Panc1 (cell line): ENCODE measurements at regions not wholly inside any gene's neighbourhood (a gene's known extent, or its start where the extent isn't known, plus 50 kb on each side); places are given as distances from the start of the nearest gene placed in this dataset.

Experiments
- CTCF ChIP-seq: fragments of 450-650 bp; IDR thresholded peaks from 2 replicates; pipeline ENCODE4 v1.5.1; 2017; ENCODE audit warnings: mild to moderate bottlenecking
- POLR2AphosphoS5 ChIP-seq: IDR thresholded peaks from 2 replicates; pipeline ENCODE4 v1.6.1; 2012; ENCODE audit warnings: mild to moderate bottlenecking, low read depth, low read length, moderate library complexity
- SIN3A ChIP-seq: IDR thresholded peaks from 2 replicates; pipeline ENCODE4 v1.6.1; 2012; ENCODE audit warnings: low read depth, mild to moderate bottlenecking, low read length, moderate library complexity, borderline replicate concordance; ENCODE audit not compliant: insufficient read depth
- TCF7L2 ChIP-seq: IDR thresholded peaks from 2 replicates; pipeline ENCODE4 v1.6.1; 2011; ENCODE audit warnings: mild to moderate bottlenecking, low read depth, low read length, inconsistent platforms

GRCh38 chr4:149187726-149188125 lies 627.9 kb downstream of the IQCM start:
- TF ChIP-seq SIN3A (no peak), CTCF (no peak), TCF7L2 (no peak), POLR2AphosphoS5 (no peak)
